Breast epithelium (tissue), 4 donors: ENCODE measurements at regions not wholly inside any gene's neighbourhood (a gene's known extent, or its start where the extent isn't known, plus 50 kb on each side); places are given as distances from the start of the nearest gene placed in this dataset.

Experiments used
- DNase-seq, 2 donors: peaks; one replicate each; pipeline ENCODE4 v3.0.0-alpha.2; 2019; ENCODE audit warnings: low spot score in 2 of 2
- H3K27ac ChIP-seq, 2 donors: fragments of 200-600 bp; sonication (generic) in 1 of 2; one replicate each; pipeline ENCODE4 v1.5.1; 2016 to 2019; ENCODE audit warnings: mild to moderate bottlenecking in 1 of 2
- H3K27me3 ChIP-seq, 2 donors: fragments of 200-600 bp; sonication (generic) in 1 of 2; one replicate each; pipeline versions ENCODE4 v1.5.1 to v1.6.0; 2017 to 2019; ENCODE audit warnings: control low read depth in 1 of 2, mild to moderate bottlenecking in 1 of 2
- H3K36me3 ChIP-seq: fragments of 200-600 bp; one replicate; pipeline ENCODE4 v1.5.1; 2019
- H3K4me1 ChIP-seq, 2 donors: fragments of 200-600 bp; sonication (generic); one replicate each; pipeline ENCODE4 v1.5.1; 2016 to 2019; ENCODE audit warnings: control low read depth in 1 of 2
- H3K4me3 ChIP-seq, 3 donors: fragments of 200-600 bp; sonication (generic); 1 replicate in 2 of 3; 2 replicates in 1 of 3; pipeline ENCODE4 v1.5.1; 2016 to 2019; ENCODE audit warnings: mild to moderate bottlenecking in 3 of 3, moderate library complexity in 2 of 3
- H3K9me3 ChIP-seq, 2 donors: fragments of 200-600 bp; sonication (generic) in 1 of 2; one replicate each; pipeline ENCODE4 v1.5.1; 2016 to 2019; ENCODE audit warnings: control low read depth in 1 of 2
- CTCF ChIP-seq, 3 donors: fragments of 450-650 bp; IDR thresholded peaks; one replicate each; pipeline ENCODE4 v1.5.1; 2016 to 2017; ENCODE audit warnings: antibody characterized with exemption in 3 of 3, mild to moderate bottlenecking in 3 of 3, moderate library complexity in 3 of 3
- POLR2A ChIP-seq: fragments of 450-650 bp; IDR thresholded peaks from one replicate; pipeline ENCODE4 v1.6.1; 2016; ENCODE audit warnings: antibody characterized with exemption, mild to moderate bottlenecking, moderate library complexity
- POLR2AphosphoS5 ChIP-seq, 3 donors: sonication (generic); formaldehyde crosslinking; IDR thresholded peaks; one replicate each; pipeline ENCODE4 v1.6.1; 2017; ENCODE audit warnings: antibody characterized with exemption in 3 of 3
- intact Hi-C: fragments of 100-400 bp; cut with DNase I; formaldehyde crosslinking; loops from one replicate; pipeline ENCODE4 v1.15.1; 2023; ENCODE audit warnings: low total_unique reads

GRCh38 chr4:126740687-126741086, 892.1 kb upstream of the INTU start:
- no peak for TF ChIP-seq POLR2AphosphoS5 (IDR thresholded peaks at IDR 0.05)
- no peak overlapping the region for H3K4me3 ChIP-seq

GRCh38 chr4:126742048-126742447, 890.7 kb upstream of the INTU start:
- intact Hi-C loops = no loop called here
- no peak overlapping the region for H3K4me3 ChIP-seq
- no peaks in the 10 kb centered on the region for H3K36me3 ChIP-seq
- no peaks in the 10 kb centered on the region for H3K27me3 ChIP-seq
- DNase-seq = no peak
- no peak overlapping the region for H3K27ac ChIP-seq
- H3K4me1 ChIP-seq = no peaks in the 10 kb centered on the region
- TF ChIP-seq POLR2AphosphoS5 (IDR thresholded peaks at IDR 0.05) = no peak
- no peak for TF ChIP-seq CTCF (IDR thresholded peaks at IDR 0.05)
- TF ChIP-seq POLR2A = no peak
- H3K9me3 ChIP-seq = no peaks in the 10 kb centered on the region

More at GRCh38 chr4:126740687-126741086, 892.1 kb upstream of the INTU start:
- Histone ChIP-seq H3K4me1 (no peaks in the 10 kb centered on the region), H3K27me3 (no peaks in the 10 kb centered on the region), H3K36me3 (no peaks in the 10 kb centered on the region), H3K27ac (no peak overlapping the region), H3K9me3 (no peaks in the 10 kb centered on the region)
- intact Hi-C loops = no loop called here
- no peak for DNase-seq

- TF ChIP-seq POLR2AphosphoS5 (IDR thresholded peaks at IDR 0.05) = no peak
- no peak for TF ChIP-seq POLR2A
- no peak for TF ChIP-seq CTCF (IDR thresholded peaks at IDR 0.05)
- Histone ChIP-seq H3K36me3 (no peaks in the 10 kb centered on the region), H3K27ac (no peak overlapping the region), H3K4me3 (no peak overlapping the region), H3K9me3 (no peaks in the 10 kb centered on the region), H3K4me1 (no peaks in the 10 kb centered on the region), H3K27me3 (no peaks in the 10 kb centered on the region)
- DNase-seq = no peak
- intact Hi-C loops = no loop called here
Observed at GRCh38 chr4:126742885-126743284, 889.9 kb upstream of the INTU start.

DNA sequence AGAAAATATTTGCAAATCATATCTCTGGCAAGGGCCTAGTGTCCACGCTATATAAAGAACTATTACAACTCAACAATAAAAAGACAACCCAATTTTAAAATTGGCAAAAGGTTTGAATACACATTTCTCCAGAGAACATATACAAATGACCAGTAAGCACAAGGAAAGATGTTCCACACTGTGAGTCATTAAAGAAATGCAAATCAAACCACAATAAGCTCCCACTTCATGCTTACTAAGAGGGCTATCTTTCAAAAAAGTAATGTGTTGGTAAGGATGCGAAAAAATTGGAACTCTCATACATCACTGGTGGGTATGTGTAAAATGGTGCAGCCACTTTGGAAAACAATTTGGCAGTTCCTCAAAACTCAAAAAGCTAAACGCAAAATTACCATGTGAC, 884.0 kb upstream of the INTU start:
- Histone ChIP-seq H3K4me1 (no peaks in the 10 kb centered on the region), H3K36me3 (no peaks in the 10 kb centered on the region), H3K27ac (no peak overlapping the region), H3K27me3 (no peaks in the 10 kb centered on the region), H3K9me3 (no peaks in the 10 kb centered on the region), H3K4me3 (no peak overlapping the region)
- no peak for DNase-seq
- no peak for TF ChIP-seq POLR2AphosphoS5 (IDR thresholded peaks at IDR 0.05)
- TF ChIP-seq CTCF (IDR thresholded peaks at IDR 0.05) = no peak
- no peak for TF ChIP-seq POLR2A
- intact Hi-C loops = no loop called here

DNA sequence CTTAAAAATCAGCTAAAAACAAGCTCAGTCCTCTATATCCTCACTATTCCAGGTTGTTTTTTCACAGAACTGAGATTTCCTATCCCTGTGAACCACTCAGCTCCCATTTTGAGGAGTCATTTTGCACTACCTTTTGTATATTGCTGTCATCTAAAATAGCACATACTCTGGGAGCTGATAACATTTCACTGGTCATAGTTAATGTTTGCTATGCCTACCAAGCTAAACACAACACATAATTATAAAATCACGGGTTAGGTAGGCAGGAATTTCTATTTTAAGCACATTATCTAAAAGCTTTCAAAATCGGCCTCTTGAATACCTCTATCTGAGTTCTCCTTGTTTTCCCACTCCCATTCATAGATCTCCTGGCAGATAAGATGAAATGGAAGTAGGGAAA, 882.0 kb upstream of the INTU start:
- intact Hi-C loops = no loop called here
- H3K4me1 ChIP-seq = no peaks in the 10 kb centered on the region
- no peak for TF ChIP-seq POLR2AphosphoS5 (IDR thresholded peaks at IDR 0.05)
- TF ChIP-seq CTCF (IDR thresholded peaks at IDR 0.05) = no peak
- TF ChIP-seq POLR2A = no peak
- no peaks in the 10 kb centered on the region for H3K9me3 ChIP-seq
- H3K4me3 ChIP-seq = no peak overlapping the region
- H3K36me3 ChIP-seq = no peaks in the 10 kb centered on the region
- H3K27me3 ChIP-seq = no peaks in the 10 kb centered on the region
- DNase-seq = no peak
- H3K27ac ChIP-seq = no peak overlapping the region

GRCh38 chr4:126752126-126752525, 880.6 kb upstream of the INTU start:
- H3K36me3 ChIP-seq = no peaks in the 10 kb centered on the region
- H3K9me3 ChIP-seq = no peaks in the 10 kb centered on the region
- no peaks in the 10 kb centered on the region for H3K4me1 ChIP-seq
- intact Hi-C loops = no loop called here
- H3K4me3 ChIP-seq = no peak overlapping the region
- TF ChIP-seq CTCF (IDR thresholded peaks at IDR 0.05) (no peak), POLR2AphosphoS5 (IDR thresholded peaks at IDR 0.05) (no peak), POLR2A (no peak)
- H3K27me3 ChIP-seq = no peaks in the 10 kb centered on the region
- no peak overlapping the region for H3K27ac ChIP-seq
- DNase-seq = no peak
